Heart right ventricle (tissue), 16 donors: ENCODE measurements at regions not wholly inside any gene's neighbourhood (a gene's known extent, or its start where the extent isn't known, plus 50 kb on each side); places are given as distances from the start of the nearest gene placed in this dataset.

ENCODE experiments used
- ATAC-seq, 8 donors: fragments of 200-7000 bp; cut with Tn5 transposase; one replicate each; pipeline ENCODE4 v1.9.1; 2020; ENCODE audit warnings: mild to moderate bottlenecking in 8 of 8, moderate library complexity in 8 of 8, moderate number of reproducible peaks in 1 of 8
- DNase-seq, 2 donors: peaks; one replicate each; pipeline ENCODE4 v3.0.0-alpha.2; 2020
- H3K27ac ChIP-seq, 10 donors: fragments of 200-600 bp; sonication (generic) in 2 of 10; one replicate each; pipeline versions ENCODE4 v1.5.0 to v1.8.0; 2020 to 2022; ENCODE audit warnings: mild to moderate bottlenecking in 3 of 10
- H3K27me3 ChIP-seq, 7 donors: fragments of 200-600 bp; one replicate each; pipeline ENCODE4 v1.8.0; 2021 to 2022; ENCODE audit warnings: mild to moderate bottlenecking in 2 of 7
- H3K36me3 ChIP-seq, 9 donors: fragments of 200-600 bp; sonication (generic) in 1 of 9; one replicate each; pipeline versions ENCODE4 v1.5.0 to v1.8.0; 2020 to 2022; ENCODE audit warnings: mild to moderate bottlenecking in 2 of 9
- H3K4me1 ChIP-seq, 9 donors: fragments of 200-600 bp; sonication (generic) in 1 of 9; one replicate each; pipeline versions ENCODE4 v1.5.0 to v1.8.0; 2020 to 2022; ENCODE audit warnings: mild to moderate bottlenecking in 4 of 9
- H3K4me3 ChIP-seq, 10 donors: fragments of 200-600 bp; sonication (generic) in 2 of 10; one replicate each; pipeline versions ENCODE4 v1.5.0 to v1.8.0; 2020 to 2022; ENCODE audit warnings: mild to moderate bottlenecking in 7 of 10, moderate library complexity in 2 of 10
- H3K9me3 ChIP-seq, 11 donors: fragments of 200-600 bp in 10 of 11; sonication (generic) in 2 of 11; one replicate each; pipeline versions ENCODE4 v1.5.0 to v1.8.0; 2013 to 2022; ENCODE audit warnings: mild to moderate bottlenecking in 2 of 11, control low read depth in 1 of 11, moderate library complexity in 1 of 11
- WGBS, 2 donors: extraction: QIAGEN DNeasy Blood & Tissue Kit; methylation state at CpG; one replicate each; pipeline ENCODE4 v1.1.7; 2013; ENCODE audit warnings: inconsistent platforms in 1 of 2; 5-methylcytosine and 5-hydroxymethylcytosine counted together
- intact Hi-C, 10 donors: fragments of 100-400 bp; cut with DNase I; formaldehyde crosslinking; loops; one replicate each; pipeline versions ENCODE4 v1.11.1 to v1.14.2; 2022
- TF ChIP-seq, protein P1 (sequence below), 9 donors: fragments of 200-600 bp; sonication (generic) in 2 of 9; IDR thresholded peaks; one replicate each; pipeline versions ENCODE4 v1.5.0 to v1.8.0; 2021 to 2022; ENCODE audit warnings: antibody characterized with exemption in 9 of 9, mild to moderate bottlenecking in 5 of 9, moderate library complexity in 1 of 9
- donor health status: Arrhythmogenic right ventricular cardiomyopathy.
- donor health status: ischemic (EF 13 %, LVEDD 7.1; RV severe dilation, severe dysfunction).
- donor health status: healthy with polysubstance abuse.
- donor health status: DM: no; HTN: yes; CAD: no.
- donor health status: DM: no; HTN: no; CAD: no.
- donor health status: ischemic (EF 25% LVEDD 6.9; RV normal size, moderate dysfunction).
- donor health status: ischemic (EF 25% LVEDD 5.7; RV mildly dilated, moderate dysfunction).
- donor health status: healthy.
- donor health status: DM: yes; HTN: yes; CAD: no.
- donor health status: Ischemic cardiomyopathy.
- donor health status: ischemic (EF 35%, LVEDD 5.7; RV mildly dilated, moderate dysfunction).
- donor health status: nonischemic (EF 11% LVEDD 7.7; RV severe dilation, severe dysfunction).
- donor health status: DM: yes; HTN: yes; CAD: no.
- donor health status: PGD.
- donor health status: ischemic (EF 29% LVEDD 5.4; RV normal size, mild dysfunction).
- donor health status: nonischemic (EF 23%, LVEDD 6.1; RV moderate dilation, normal function).

- H3K27me3 ChIP-seq, result no peaks in the 10 kb centered on the region
- DNase-seq, result no peak
These were observed 658.7 kb downstream of the KCNJ3 start for GRCh38 chr2:155357172-155357571.

GRCh38 chr2:155356250-155356649 lies 657.8 kb downstream of the KCNJ3 start:
- TF ChIP-seq, protein P1, sequence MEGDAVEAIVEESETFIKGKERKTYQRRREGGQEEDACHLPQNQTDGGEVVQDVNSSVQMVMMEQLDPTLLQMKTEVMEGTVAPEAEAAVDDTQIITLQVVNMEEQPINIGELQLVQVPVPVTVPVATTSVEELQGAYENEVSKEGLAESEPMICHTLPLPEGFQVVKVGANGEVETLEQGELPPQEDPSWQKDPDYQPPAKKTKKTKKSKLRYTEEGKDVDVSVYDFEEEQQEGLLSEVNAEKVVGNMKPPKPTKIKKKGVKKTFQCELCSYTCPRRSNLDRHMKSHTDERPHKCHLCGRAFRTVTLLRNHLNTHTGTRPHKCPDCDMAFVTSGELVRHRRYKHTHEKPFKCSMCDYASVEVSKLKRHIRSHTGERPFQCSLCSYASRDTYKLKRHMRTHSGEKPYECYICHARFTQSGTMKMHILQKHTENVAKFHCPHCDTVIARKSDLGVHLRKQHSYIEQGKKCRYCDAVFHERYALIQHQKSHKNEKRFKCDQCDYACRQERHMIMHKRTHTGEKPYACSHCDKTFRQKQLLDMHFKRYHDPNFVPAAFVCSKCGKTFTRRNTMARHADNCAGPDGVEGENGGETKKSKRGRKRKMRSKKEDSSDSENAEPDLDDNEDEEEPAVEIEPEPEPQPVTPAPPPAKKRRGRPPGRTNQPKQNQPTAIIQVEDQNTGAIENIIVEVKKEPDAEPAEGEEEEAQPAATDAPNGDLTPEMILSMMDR (IDR thresholded peaks at IDR 0.05), result no peak
- Histone ChIP-seq H3K36me3 (no peaks in the 10 kb centered on the region), H3K4me1 (no peaks in the 10 kb centered on the region), H3K27ac (no peak overlapping the region), H3K4me3 (no peak overlapping the region), H3K27me3 (peaks cover 0 to 4% (median 0%) of the 10 kb centered on the region in 7 donors), H3K9me3 (peaks cover 0 to 23% (median 6%) of the 10 kb centered on the region in 11 donors)
- intact Hi-C loops, result no loop called here
- 84 to 92% methylated on average over 1 of the region's 1 CpG for WGBS, 2 donors
- DNase-seq (no peak), ATAC-seq (no peak)

More at GRCh38 chr2:155357172-155357571, 658.7 kb downstream of the KCNJ3 start:
- intact Hi-C loops, result no loop called here
- H3K4me1 ChIP-seq, result no peaks in the 10 kb centered on the region
- H3K9me3 ChIP-seq, result peaks cover 0 to 23% (median 6%) of the 10 kb centered on the region in 11 donors
- 41 to 53% methylated on average over 1 of the region's 1 CpG for WGBS, 2 donors
- H3K36me3 ChIP-seq, result no peaks in the 10 kb centered on the region
- no peak overlapping the region for H3K4me3 ChIP-seq
- H3K27ac ChIP-seq, result no peak overlapping the region
- peak in 1 of 8 donors; percentile 22 for ATAC-seq
- TF ChIP-seq, protein P1 (IDR thresholded peaks at IDR 0.05), result no peak

- peaks cover 0 to 14% (median 0%) of the 10 kb centered on the region in 11 donors for H3K9me3 ChIP-seq
- 81 to 84% methylated on average over 17 of the region's 17 CpGs for WGBS, 2 donors
- intact Hi-C loops, result no loop called here
- no peaks in the 10 kb centered on the region for H3K4me1 ChIP-seq
- TF ChIP-seq, protein P1 (IDR thresholded peaks at IDR 0.05), result no peak
- H3K27ac ChIP-seq, result no peak overlapping the region
- no peak overlapping the region for H3K4me3 ChIP-seq
- no peaks in the 10 kb centered on the region for H3K36me3 ChIP-seq
- DNase-seq (no peak), ATAC-seq (no peak)
- H3K27me3 ChIP-seq, result peaks cover 0 to 4% (median 0%) of the 10 kb centered on the region in 7 donors
These were observed 652.5 kb downstream of the KCNJ3 start for GRCh38 chr2:155350783-155351580.

DNA sequence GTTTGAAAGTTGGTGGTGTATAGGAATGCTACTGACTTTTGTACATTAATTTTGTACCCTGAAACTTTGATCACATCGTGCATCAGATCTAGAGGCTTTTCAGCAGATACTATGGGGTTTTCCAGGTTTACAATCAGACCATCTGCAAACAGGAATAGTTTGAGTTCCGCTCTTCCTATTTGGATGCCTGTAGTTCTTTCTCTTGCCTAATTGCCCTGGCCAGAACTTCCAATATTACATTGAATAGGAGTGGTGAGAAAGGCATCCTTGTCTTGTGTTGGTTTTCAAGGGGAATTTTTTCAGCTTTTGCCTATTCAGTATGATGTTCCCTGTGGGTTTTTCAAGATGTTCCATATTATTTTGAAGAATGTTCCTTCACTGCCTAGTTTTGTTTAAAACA lies 633.5 kb downstream of the KCNJ3 start:
- no peaks in the 10 kb centered on the region for H3K36me3 ChIP-seq
- TF ChIP-seq, protein P1 (IDR thresholded peaks at IDR 0.05), result no peak

More for the DNA sequence above, 633.5 kb downstream of the KCNJ3 start:
- H3K27ac ChIP-seq, result no peak overlapping the region
- no peaks in the 10 kb centered on the region for H3K27me3 ChIP-seq
- no peaks in the 10 kb centered on the region for H3K4me1 ChIP-seq
- DNase-seq (no peak), ATAC-seq (no peak)
- intact Hi-C loops, result no loop called here
- 85 to 87% methylated on average over 2 of the region's 2 CpGs for WGBS, 2 donors
- H3K4me3 ChIP-seq, result no peak overlapping the region
- H3K9me3 ChIP-seq, result peaks cover 0 to 4% (median 0%) of the 10 kb centered on the region in 11 donors
